ENCODE measurements at regions not wholly inside any gene's neighbourhood (a gene's known extent, or its start where the extent isn't known, plus 50 kb on each side); places are given as distances from the start of the nearest gene placed in this dataset.

DNA sequence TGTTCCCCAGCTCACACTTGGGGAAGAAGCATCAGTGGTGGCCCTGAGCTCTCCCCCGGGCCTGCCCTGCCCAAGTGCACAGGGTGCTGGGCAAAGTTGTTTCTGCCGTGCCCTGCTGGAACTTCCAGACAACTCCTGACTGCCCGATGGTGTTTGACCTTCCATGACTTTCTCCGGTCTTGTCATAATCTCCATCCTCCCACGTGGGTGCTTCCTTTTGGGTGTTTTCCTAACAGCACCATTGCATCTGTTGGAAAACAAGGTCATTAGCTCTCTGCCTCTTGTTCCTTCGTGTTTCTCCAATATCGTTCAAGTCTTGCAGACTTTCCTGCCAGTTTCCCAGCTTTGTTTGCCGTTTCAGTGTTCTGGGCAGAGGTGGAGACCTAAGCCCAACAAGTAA lies 68.7 kb upstream of the TIAM2 start:
- Histone ChIP-seq H3K9me3 (no peaks in the 10 kb centered on the region), H3K4me3 (no peak overlapping the region), H3K27me3 (no peaks in the 10 kb centered on the region), H3K4me1 (no peaks in the 10 kb centered on the region), H3K36me3 (no peaks in the 10 kb centered on the region), H3K27ac (no peak overlapping the region)
- intact Hi-C loops (cut with DNase I; ENCODE audit: low total_unique reads), result no loop called here
- no peak for TF ChIP-seq POLR2A (IDR thresholded peaks at IDR 0.05)
- no peak for TF ChIP-seq CTCF (IDR thresholded peaks at IDR 0.05)
- no peak for TF ChIP-seq POLR2AphosphoS5 (IDR thresholded peaks at IDR 0.05)
- no peak for DNase-seq (ENCODE audit: low spot score in 2 of 2)

GRCh38 chr6:154928325-154928922 lies 66.7 kb upstream of the TIAM2 start:
- Histone ChIP-seq H3K27ac (no peak overlapping the region), H3K4me3 (no peak overlapping the region), H3K4me1 (peaks cover 7 to 9% of the 10 kb centered on the region in 2 donors), H3K36me3 (no peaks in the 10 kb centered on the region), H3K27me3 (no peaks in the 10 kb centered on the region), H3K9me3 (no peaks in the 10 kb centered on the region)
- TF ChIP-seq POLR2AphosphoS5 (IDR thresholded peaks at IDR 0.05) (no peak), CTCF (IDR thresholded peaks at IDR 0.05) (peak; percentile 34 to 72 (median 66))
- DNase-seq (ENCODE audit: low spot score in 2 of 2), result no peak
- intact Hi-C loops (cut with DNase I; ENCODE audit: low total_unique reads), result no loop called here

DNA sequence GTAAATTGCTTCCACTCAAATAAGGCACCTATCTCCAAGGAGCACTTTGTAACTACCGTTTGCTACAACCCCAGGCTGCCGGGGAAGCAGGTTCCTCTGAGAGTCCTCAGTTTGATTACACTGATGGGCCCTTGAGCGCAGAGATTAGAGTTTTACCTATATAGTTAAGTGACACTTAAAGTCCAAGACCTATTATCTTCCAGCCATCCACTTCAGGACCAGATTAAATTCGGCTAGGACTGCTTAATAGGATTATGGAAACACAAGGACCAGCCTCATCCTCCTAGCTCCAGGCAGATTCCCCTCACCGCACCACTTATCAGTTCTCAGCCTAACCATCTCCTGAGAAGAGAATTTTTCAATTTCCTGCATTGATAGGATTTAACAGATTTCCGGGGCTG lies 64.7 kb upstream of the TIAM2 start:
- no peaks in the 10 kb centered on the region for H3K9me3 ChIP-seq
- intact Hi-C loops (cut with DNase I; ENCODE audit: low total_unique reads), result no loop called here
- H3K27me3 ChIP-seq, result no peaks in the 10 kb centered on the region
- H3K4me1 ChIP-seq, result peaks cover 7 to 9% of the 10 kb centered on the region in 2 donors
- H3K4me3 ChIP-seq, result no peak overlapping the region
- no peak for DNase-seq (ENCODE audit: low spot score in 2 of 2)
- TF ChIP-seq POLR2AphosphoS5 (IDR thresholded peaks at IDR 0.05) (no peak), POLR2A (IDR thresholded peaks at IDR 0.05) (no peak), CTCF (IDR thresholded peaks at IDR 0.05) (no peak)
- H3K27ac ChIP-seq, result no peak overlapping the region
- no peaks in the 10 kb centered on the region for H3K36me3 ChIP-seq

GRCh38 chr6:154931711-154932424 lies 63.2 kb upstream of the TIAM2 start:
- Histone ChIP-seq H3K27ac (peak overlapping the region in 1 of 2 donors; percentile 26), H3K27me3 (no peaks in the 10 kb centered on the region), H3K9me3 (no peaks in the 10 kb centered on the region), H3K36me3 (no peaks in the 10 kb centered on the region), H3K4me3 (no peak overlapping the region), H3K4me1 (peaks cover 7 to 9% of the 10 kb centered on the region in 2 donors)
- intact Hi-C loops (cut with DNase I; ENCODE audit: low total_unique reads), result no loop called here
- no peak for DNase-seq (ENCODE audit: low spot score in 2 of 2)
- TF ChIP-seq POLR2AphosphoS5 (IDR thresholded peaks at IDR 0.05) (no peak), CTCF (IDR thresholded peaks at IDR 0.05) (no peak), POLR2A (IDR thresholded peaks at IDR 0.05) (no peak)

- Histone ChIP-seq H3K4me3 (no peak overlapping the region), H3K27ac (peak overlapping the region in 1 of 2 donors; percentile 26), H3K4me1 (peaks cover 7 to 9% of the 10 kb centered on the region in 2 donors), H3K9me3 (no peaks in the 10 kb centered on the region), H3K36me3 (no peaks in the 10 kb centered on the region), H3K27me3 (no peaks in the 10 kb centered on the region)
- DNase-seq (ENCODE audit: low spot score in 2 of 2), result no peak
- TF ChIP-seq POLR2A (IDR thresholded peaks at IDR 0.05) (no peak), POLR2AphosphoS5 (IDR thresholded peaks at IDR 0.05) (no peak), CTCF (IDR thresholded peaks at IDR 0.05) (no peak)
- intact Hi-C loops (cut with DNase I; ENCODE audit: low total_unique reads), result no loop called here
These were observed 62.5 kb upstream of the TIAM2 start for GRCh38 chr6:154932515-154933027.

All from breast epithelium (tissue), 4 donors.